HG03378 (cell line): ENCODE measurements at regions not wholly inside any gene's neighbourhood (a gene's known extent, or its start where the extent isn't known, plus 50 kb on each side); places are given as distances from the start of the nearest gene placed in this dataset.

ENCODE experiments used
- ATAC-seq: cut with Tn5 transposase; IDR thresholded peaks from one replicate; pipeline ENCODE4 v1.9.1; 2021; ENCODE audit warnings: mild to moderate bottlenecking, moderate library complexity; ENCODE audit not compliant: unreplicated experiment

DNA sequence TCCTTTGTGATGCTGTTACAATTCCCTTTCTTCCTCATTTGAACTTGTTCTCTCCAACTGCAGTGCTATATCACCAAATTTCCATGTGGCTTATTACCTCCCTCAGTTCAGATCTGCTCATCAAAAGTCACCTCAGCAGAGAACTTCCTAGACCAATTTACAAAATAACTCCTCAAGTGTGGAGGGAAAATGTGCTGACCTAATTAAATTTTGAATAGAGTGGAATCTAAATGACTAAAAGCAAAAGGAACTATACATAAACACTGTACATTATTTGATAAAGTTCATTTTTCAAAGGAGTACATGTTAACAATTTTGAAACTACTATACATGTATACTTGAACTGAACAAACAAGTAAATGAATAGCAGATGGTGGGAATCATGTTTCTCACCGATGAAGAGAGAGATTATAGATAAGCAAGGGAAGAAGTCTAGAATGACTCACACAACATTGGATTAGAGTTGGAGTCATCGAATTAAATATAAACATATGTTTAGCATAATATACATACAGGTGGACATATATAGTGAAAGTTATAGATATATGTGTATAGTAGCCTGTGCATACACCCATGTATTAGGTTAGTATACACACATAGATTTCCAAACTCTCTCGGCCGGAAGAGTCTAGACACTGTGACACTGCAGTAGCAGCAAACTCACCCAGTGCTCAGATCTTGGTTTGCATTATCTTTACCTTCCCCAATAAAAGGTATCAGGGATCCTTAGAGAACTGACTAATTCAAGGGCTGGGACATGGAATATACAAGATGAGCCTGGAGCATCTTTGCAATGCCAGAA, 318.7 kb downstream of the PCDH18 start:
- no peak for ATAC-seq

DNA sequence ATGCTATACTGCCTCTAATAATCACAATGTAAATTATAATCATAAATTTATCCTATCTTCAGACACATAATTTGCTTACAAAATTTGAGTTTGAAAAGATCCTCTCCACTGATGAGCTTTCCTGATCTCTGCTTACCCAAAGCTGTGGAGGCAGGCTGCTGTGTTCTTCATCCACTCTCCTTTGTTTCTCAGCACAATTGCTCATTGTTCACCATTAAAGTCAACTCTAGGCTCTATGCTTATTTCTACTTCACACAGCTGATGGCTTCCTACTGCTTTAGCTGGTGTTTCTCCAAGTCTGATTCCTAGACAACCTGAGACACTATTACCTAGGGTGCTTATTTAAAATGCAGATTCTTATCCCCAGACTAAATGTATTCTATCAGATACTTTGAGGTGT, 319.7 kb downstream of the PCDH18 start:
- no peak for ATAC-seq

DNA sequence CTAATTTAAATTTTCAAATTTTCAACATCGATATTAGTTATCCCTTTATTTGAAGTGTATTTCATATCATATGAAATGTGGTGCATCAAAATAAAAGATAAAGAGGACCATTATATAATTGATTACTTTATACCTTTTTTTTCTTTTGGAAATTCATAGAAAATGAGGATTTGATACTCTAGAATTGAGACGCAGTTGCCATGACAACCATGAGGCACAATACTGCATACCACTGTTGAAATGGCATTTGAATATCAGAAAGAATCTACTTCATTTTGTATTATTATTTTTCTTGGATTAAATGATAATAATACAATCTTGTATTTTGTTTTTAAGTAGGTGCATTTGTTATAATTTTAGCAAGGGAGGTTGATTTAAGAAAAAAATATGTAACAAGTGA, 323.1 kb downstream of the PCDH18 start:
- ATAC-seq: no peak

DNA sequence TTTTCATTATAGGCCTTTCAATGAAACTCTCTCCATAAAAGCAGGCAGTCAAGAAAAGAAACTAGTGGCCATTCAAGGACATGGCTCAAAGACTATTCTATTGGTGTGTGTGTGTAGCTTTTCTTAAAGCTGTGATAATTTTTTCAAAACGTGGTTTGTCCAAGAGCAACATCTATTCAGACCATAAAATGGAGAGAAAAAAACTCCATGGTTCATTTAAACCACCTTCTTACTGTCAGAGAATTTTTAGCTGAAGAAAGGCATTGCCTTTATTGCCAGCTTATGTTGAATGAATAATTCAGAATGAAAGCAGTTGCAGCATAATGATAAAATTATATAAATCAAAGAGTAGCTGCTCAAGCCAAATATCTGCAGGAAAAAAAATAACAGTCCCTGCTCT, 325.5 kb downstream of the PCDH18 start:
- no peak for ATAC-seq

DNA sequence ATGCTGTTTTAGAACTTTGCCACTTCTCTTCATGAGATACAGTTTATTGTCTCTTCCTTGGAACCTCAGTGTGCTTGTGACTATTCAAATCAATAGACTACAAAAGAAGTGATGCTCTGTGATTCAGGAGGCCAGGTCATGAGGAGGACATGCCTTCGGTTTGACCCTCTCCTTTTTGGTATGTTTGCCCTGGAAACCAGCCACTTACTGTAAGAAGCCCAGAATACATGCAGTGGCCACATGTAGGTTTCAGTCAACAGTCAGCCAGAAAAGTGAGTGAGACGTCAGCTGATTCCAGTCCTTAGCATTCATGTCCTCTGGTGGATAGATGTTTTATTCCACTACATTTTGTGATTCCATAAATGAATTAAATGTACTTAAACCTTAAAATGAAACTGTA, 328.7 kb downstream of the PCDH18 start:
- ATAC-seq: no peak

DNA sequence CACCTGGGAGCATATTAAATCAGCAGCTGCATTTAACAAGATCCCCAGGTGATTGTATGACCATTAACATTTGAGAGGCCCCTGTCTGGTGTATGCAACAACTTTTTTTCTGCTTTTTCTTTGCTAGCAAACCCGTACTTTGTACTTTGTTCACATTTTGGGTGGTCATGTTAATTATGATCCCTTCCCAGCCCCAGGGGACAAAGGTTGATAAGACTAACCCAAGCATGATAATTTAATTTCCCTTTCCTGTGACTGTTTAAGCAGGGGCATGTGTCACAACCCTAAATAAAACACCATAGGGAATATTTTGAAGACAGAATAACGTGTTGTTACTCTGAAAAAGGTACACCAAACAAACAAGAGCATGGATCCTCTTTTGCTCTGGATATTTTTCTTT, 332.0 kb downstream of the PCDH18 start:
- no peak for ATAC-seq

DNA sequence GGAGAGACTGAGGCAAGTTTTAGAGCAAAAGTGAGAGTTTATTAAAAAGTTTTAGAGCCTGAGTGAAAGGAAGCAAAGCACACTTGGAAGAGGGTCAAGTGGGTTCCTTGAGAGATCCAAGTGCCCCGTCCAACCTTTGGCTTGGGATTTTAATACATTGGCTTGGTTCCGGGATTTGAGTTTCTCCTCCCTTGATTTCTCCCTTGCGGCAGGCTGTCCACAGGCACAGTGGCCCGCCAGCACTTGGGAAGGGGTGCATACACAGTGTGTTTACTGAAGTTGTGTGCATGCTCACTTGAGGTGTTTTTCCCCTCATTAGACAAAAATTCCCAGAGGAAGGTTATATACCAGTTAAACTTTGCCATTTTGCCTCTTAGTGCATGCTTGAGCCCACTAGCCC, 333.5 kb downstream of the PCDH18 start:
- no peak for ATAC-seq

DNA sequence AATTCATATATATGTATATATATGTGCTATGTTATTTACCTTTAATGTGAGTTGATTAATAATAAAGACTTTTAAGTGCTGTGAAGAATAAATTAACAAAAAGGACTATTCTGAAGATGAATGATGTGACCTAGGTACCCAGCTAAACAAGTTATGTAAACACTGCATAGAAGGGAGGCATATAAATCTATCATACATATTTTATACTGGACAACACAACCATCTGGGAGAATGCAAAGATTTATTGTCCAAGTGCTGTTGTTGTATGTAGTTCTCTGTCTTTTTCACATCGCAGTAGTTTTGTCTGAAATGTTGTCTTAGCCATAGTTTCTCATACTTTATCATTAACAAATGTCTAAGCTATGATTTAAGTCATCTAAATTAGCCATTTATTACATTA, 337.6 kb downstream of the PCDH18 start:
- no peak for ATAC-seq

DNA sequence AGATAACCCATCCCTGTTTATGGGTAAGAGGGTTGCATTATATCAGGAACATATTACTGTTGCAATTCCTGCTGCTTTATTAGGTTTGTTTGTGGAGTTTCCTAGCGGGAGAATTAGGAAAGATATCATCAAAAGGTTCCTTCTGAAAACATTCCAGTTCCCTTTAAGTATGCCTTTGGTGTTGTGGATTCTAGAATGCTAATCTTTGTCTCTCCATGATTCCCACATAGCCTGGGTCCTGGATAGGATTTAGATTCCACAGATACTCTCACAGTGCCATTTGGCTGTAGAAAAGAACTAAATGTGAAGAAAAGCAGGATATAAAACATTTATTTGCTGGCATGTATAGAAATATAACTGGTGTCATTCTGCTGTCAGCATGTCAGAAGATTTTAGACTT, 338.7 kb downstream of the PCDH18 start:
- no peak for ATAC-seq

DNA sequence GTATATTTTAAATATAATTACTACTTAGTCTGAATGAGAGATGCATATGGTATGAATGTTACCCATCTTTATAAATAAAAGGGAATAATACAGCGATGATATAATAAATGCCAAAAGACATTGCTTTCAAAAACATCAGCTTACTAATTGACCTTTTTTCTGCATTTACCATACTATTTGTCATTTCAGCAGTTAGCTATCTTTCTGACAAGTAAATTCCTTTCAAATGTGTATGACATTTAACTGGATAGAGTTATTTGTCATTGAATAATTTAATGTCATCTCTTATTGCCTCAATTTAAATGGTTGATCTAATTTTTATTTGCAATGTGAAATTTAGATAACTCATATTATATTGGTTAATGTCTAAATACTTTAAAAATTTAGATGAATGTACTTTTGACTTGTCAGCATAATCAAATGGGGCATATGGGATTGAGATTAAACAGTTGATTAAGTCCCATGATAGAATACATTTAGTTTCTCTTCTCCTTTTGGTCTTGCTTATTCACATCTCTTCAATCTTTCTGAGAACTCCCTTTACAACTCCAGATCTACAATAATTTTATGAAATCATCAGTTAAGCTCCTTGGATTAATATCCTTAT, 350.9 kb downstream of the PCDH18 start:
- no peak for ATAC-seq

DNA sequence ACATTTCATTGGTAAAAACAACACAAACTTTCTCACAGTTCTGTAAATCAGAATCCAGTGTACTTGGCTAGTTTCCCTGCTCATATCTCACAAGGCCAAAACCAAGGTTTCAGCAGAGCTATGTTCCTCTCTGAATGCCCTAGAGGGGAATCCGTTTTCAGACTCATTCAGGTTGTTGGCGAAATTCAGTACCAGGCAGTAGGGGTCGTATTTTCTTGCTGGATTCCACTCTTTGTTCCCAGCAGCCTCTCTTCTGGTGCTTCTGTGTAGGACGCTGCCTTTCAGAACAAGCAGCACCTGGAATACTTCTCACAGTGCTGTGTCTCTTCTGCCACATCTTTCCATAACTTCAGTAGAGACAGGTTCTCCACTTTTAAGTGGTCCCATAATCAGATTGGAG, 351.9 kb downstream of the PCDH18 start:
- ATAC-seq: no peak

DNA sequence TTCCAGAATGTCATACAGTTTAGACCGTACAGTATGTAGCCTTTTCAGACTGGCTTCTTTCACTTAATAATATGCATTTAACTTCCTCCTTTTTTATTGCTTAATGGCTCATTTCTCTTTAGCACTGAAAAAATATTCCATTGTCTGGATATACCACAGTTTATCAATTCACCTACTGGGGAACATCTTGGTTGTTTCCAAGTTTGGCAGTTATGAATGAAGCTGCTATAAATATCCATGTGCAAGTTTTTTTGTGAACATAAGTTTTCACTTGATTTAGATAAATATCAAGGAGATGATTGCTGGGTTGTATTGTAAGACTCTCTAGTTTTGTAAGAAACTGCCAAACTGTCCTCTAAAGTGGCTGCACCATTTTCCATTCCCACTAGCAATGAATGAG, 375.5 kb downstream of the PCDH18 start:
- ATAC-seq: no peak

DNA sequence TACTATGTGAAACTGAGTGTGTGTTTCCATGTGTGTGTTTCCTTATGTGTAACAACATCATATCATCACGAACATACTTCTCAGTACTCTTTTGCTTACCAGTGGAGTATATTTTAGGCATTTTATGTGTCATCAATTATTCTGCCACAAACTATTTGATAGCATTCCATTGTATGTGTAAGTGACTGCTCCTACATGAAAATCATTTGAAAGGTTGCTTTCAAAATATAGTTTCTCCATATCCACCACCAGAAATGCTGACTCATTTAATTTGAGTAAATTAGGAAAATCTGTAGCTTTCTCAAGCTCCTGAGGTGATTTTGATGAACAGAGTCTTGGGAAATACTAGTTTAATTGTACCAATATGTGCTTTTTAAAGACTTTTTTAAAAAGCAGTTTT, 376.2 kb downstream of the PCDH18 start:
- ATAC-seq: no peak

DNA sequence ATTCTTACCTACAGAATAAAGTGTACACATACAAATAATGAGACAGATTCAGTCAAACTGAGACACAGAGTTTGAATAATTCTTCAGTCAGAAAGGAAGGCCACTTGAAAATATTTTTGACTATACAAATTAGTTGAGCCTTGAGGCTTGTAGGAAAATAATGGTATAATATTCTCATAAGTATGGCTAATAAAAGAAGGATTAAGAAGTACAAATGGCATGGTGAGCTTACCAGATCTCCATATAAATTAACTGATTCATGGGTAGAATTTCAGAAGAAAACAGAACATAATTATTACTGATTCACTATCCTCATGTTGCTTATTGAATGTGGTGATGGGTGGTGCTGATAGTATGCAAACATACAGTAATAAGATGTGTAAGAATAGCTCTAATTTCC, 401.1 kb downstream of the PCDH18 start:
- no peak for ATAC-seq

DNA sequence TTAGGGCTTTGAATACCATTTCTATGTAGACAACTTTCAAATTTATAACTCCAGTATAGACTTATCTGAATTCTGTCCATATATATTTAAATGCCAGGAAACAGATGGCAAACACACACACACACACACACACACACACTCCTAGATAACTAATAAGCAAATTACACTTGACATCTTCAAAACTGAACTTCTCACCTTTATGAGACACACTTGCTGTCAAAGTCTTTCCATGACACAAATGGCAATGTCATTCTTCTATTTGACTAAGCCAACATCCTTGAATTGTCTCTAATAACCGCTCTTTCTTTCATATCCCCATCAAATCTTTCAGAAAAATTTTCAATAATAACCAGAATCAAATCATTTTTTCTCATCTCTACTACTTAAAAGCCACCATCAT, 402.4 kb downstream of the PCDH18 start:
- no peak for ATAC-seq

DNA sequence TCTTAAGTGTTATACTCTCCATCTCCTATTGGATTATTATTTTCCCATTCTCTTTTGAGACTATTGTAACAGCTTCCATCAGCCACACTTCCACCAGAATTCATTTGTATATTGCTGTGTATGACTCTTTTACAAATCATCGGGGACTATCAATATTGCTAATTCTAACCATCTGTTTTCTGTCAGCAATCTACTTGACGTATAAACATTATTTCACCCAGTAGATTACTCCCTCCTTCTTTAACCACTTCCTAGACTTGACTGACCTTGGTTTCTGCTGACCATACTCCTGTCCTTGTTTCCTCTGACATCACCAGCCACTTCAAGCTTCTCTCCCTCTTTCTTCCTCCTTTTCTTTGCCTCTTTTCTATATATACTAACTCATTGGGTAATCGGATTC, 402.9 kb downstream of the PCDH18 start:
- no peak for ATAC-seq

DNA sequence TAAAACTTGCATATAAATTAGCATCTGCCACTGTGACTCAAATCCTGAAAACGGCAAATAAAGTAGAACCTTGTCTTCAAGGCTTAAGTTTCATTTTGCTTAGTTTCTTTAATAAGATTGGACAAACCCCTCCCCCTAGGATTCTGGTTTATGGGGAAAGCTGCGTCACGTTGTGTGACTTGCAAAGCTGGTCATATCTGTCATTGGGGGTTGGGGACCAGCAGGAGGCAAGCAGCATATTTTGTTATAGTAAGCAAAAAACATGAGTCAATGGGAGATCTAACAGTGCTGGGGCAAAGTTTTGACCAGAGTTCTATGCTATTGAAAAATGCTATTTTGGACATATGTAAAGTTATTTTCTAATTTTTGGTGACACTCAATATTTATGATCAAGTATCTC, 407.3 kb downstream of the PCDH18 start:
- no peak for ATAC-seq

DNA sequence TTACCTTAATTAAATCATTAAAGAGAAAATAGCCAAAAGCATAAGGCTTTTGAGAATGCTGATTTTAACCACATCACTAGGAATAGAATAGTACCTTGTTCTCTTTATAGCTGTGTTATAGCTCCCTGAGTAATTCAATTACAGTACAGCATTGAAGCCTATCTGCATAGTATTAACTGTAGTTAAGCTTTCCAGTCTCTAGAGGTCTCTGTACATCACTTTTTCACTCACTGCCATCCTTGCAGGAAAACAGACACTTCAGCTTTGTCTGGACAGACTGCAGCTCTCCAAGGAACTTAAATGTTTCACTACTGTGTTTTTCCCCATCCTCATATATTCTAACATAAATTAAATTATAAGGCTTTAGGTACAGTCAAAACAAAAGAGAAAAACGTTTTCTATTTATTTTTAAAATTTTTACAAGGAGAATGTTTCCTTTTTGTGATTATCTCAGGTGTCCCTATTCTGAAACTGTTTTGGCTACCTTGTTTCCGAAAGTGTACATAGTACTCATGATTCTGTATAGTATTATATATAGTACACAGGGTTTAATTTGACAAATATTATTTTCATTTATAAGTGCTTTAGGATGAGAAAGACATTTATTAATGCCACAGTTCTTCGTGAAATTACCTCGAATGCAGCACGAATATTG, 407.9 kb downstream of the PCDH18 start:
- ATAC-seq: peak; percentile 94

DNA sequence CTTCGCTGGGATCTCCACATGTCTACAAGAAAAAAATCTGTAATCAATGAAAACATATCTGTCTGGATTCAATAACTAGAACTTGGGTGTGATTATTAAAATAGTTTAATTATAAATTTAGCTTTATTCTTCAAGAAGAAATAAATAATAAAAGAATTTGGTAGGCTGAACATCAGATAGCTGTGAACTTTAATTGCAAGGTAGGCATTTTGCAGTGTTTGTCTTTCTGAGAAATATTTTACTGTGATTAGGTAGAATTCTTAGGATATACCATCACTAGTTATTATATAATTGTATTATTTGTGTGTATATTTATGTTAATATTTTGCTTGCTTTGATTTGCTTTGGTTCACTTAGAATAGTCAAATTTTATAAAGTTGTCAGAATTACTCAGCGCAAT, 409.4 kb downstream of the PCDH18 start:
- no peak for ATAC-seq

DNA sequence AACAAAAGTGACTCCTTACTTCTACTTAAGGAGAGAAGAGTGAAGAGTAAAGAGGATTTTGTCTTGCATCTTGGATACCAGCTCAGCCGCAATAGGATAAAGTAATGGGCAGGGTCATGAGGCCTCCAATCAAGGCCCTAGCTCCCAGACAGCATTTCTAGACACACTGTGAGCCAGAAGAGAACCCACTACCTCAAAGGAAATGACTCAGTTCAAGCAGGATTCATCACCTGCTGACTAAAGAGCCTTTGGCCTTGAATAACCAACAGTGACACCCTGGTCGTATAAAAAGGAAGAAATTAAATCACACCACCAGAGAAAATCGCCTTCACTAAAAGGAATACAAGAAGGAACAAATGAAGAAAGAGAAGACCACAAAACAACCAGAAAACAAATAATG, 416.1 kb downstream of the PCDH18 start:
- no peak for ATAC-seq

DNA sequence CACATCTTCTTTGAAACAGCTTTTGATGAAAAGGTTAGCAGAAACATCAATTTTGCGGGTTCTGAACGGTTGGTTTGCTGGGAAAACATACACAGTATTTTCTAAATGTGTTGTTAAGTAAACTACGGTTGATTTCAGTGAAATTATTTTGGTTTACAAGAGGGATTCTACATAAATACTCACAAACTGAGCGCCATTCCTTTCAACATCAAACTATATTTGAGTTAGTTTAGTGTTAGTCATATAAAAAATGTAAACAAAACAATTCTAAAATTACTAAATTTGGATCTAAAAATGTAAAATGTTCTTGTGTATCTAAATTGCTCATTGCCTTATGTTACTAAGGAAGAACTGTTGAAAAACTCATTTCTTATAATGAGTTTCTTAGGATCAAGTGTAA, 425.6 kb downstream of the PCDH18 start:
- ATAC-seq: no peak

DNA sequence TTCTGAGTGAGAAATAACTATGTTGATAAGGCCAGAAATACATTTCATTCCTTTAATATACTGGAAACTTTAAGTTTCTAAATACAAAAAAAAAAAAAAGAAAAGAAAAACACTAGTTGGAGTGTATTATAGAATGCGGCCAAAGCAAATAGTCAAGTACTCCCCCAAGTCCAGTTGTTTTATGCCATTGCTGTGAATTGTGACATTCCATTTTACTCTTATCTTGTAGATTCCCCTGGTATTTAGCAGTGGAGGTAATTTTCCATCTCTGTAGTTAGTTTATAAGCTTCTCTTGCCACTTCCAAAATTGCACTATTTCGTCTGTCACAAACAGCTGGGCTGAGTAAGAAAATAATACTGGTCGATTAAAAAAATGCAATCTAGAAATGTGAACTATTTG, 426.0 kb downstream of the PCDH18 start:
- ATAC-seq: no peak
